Stomach (tissue), 8 donors: ENCODE measurements at regions not wholly inside any gene's neighbourhood (a gene's known extent, or its start where the extent isn't known, plus 50 kb on each side); places are given as distances from the start of the nearest gene placed in this dataset.

ENCODE experiments used
- DNase-seq, 2 donors: peaks; one replicate each; pipeline versions ENCODE4 v3.0.0 to v3.0.0-alpha.2; 2013 to 2019
- H3K27ac ChIP-seq, 5 donors: fragments of 200-600 bp in 4 of 5; sonication (generic) in 4 of 5; one replicate each; pipeline ENCODE4 v1.5.1; 2013 to 2019; ENCODE audit warnings: mild to moderate bottlenecking in 1 of 5, moderate library complexity in 1 of 5
- H3K27me3 ChIP-seq, 3 donors: fragments of 200-600 bp; sonication (generic); one replicate each; pipeline ENCODE4 v1.5.1; 2017 to 2019; ENCODE audit warnings: mixed run types in 1 of 3
- H3K36me3 ChIP-seq, 4 donors: fragments of 200-600 bp; sonication (generic); 1 replicate in 3 of 4; 2 replicates in 1 of 4; pipeline ENCODE4 v1.5.1; 2016 to 2019
- H3K4me1 ChIP-seq, 4 donors: fragments of 200-600 bp; sonication (generic); one replicate each; pipeline ENCODE4 v1.5.1; 2016 to 2019
- H3K4me3 ChIP-seq, 4 donors: fragments of 200-600 bp; sonication (generic) in 3 of 4; one replicate each; pipeline ENCODE4 v1.5.1; 2016 to 2019; ENCODE audit warnings: mild to moderate bottlenecking in 1 of 4
- H3K9me3 ChIP-seq, 4 donors: fragments of 200-600 bp; sonication (generic); one replicate each; pipeline ENCODE4 v1.5.1; 2016 to 2019
- EP300 ChIP-seq: sonication (generic); formaldehyde crosslinking; IDR thresholded peaks from one replicate; pipeline ENCODE4 v1.6.1; 2017; ENCODE audit warnings: antibody characterized with exemption
- POLR2A ChIP-seq, 4 donors: fragments of 450-650 bp; IDR thresholded peaks; one replicate each; pipeline ENCODE4 v1.6.1; 2016; ENCODE audit warnings: antibody characterized with exemption in 4 of 4, control low read depth in 2 of 4, mild to moderate bottlenecking in 1 of 4, moderate library complexity in 1 of 4
- POLR2AphosphoS5 ChIP-seq, 3 donors: sonication (generic); formaldehyde crosslinking; IDR thresholded peaks; one replicate each; pipeline ENCODE4 v1.6.1; 2016; ENCODE audit warnings: antibody characterized with exemption in 3 of 3
- WGBS, 5 donors: extraction: QIAGEN DNeasy Blood & Tissue Kit in 3 of 5; methylation state at CpG; one replicate each; pipeline versions ENCODE4 v1.1.5 to v1.1.7; 2013 to 2018; 5-methylcytosine and 5-hydroxymethylcytosine counted together
- intact Hi-C: fragments of 100-400 bp; cut with DNase I; formaldehyde crosslinking; loops from one replicate; pipeline ENCODE4 v1.15.1; 2023; ENCODE audit warnings: low total_unique reads
- TF ChIP-seq, protein P1 (sequence below), 7 experiments: fragments of 450-650 bp in 4 of 7; fragments of 200-600 bp in 3 of 7; sonication (generic) in 3 of 7; IDR thresholded peaks; one replicate each; pipeline ENCODE4 v1.5.1; 2016 to 2019; ENCODE audit warnings: antibody characterized with exemption in 7 of 7, control low read depth in 2 of 7, mild to moderate bottlenecking in 1 of 7
- donor health status: healthy with polysubstance abuse.
- donor health status: Bipolar disorder and iron deficiency.
- donor health status: healthy.

DNA sequence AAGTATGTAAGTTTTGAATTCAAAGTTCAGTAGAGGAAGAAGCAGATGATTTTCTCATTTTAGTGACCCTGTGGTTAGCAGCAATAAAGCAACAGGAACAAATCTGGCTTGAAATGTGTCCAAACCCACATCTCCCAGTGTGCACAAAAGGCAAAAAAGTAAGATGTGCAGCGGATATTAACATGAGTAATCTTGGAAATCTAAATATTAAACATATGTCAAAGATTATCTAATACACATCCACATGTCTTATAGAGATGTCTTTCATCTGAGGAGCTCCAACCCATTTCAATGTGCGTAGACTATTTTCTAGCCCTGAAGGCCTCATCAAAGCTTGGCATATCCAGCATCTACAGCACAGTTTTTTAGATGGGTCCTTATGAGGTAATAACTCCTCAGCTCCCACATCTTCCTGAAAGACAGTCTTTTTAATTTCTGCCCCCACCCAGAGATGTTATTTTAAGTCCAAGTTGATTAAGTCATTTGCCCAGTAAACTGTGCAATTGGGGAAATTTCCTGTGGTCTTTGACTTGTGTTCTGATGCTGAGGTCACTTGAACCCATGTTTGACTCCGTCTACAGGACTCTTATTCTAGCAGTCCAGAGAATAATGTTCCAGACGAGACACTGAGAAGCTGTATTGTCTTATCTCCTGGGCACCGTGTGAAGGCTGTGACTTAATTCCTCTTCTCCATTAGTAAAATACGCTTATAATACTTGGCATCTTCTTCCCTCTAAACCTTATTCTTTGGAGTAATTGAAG lies 73.7 kb downstream of the LMO4 start:
- no peak overlapping the region for H3K27ac ChIP-seq
- no peaks in the 10 kb centered on the region for H3K27me3 ChIP-seq
- no peaks in the 10 kb centered on the region for H3K4me1 ChIP-seq
- 74 to 90% (median 83%) methylated on average over 6 of the region's 6 CpGs for WGBS, 5 donors
- TF ChIP-seq, protein P1, sequence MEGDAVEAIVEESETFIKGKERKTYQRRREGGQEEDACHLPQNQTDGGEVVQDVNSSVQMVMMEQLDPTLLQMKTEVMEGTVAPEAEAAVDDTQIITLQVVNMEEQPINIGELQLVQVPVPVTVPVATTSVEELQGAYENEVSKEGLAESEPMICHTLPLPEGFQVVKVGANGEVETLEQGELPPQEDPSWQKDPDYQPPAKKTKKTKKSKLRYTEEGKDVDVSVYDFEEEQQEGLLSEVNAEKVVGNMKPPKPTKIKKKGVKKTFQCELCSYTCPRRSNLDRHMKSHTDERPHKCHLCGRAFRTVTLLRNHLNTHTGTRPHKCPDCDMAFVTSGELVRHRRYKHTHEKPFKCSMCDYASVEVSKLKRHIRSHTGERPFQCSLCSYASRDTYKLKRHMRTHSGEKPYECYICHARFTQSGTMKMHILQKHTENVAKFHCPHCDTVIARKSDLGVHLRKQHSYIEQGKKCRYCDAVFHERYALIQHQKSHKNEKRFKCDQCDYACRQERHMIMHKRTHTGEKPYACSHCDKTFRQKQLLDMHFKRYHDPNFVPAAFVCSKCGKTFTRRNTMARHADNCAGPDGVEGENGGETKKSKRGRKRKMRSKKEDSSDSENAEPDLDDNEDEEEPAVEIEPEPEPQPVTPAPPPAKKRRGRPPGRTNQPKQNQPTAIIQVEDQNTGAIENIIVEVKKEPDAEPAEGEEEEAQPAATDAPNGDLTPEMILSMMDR (IDR thresholded peaks at IDR 0.05) = no peak
- TF ChIP-seq POLR2AphosphoS5 (IDR thresholded peaks at IDR 0.05) (no peak), POLR2A (IDR thresholded peaks at IDR 0.05) (no peak), EP300 (no peak)
- no peak overlapping the region for H3K4me3 ChIP-seq
- no peak for DNase-seq
- H3K36me3 ChIP-seq = no peaks in the 10 kb centered on the region
- intact Hi-C loops = no loop called here
- no peaks in the 10 kb centered on the region for H3K9me3 ChIP-seq

DNA sequence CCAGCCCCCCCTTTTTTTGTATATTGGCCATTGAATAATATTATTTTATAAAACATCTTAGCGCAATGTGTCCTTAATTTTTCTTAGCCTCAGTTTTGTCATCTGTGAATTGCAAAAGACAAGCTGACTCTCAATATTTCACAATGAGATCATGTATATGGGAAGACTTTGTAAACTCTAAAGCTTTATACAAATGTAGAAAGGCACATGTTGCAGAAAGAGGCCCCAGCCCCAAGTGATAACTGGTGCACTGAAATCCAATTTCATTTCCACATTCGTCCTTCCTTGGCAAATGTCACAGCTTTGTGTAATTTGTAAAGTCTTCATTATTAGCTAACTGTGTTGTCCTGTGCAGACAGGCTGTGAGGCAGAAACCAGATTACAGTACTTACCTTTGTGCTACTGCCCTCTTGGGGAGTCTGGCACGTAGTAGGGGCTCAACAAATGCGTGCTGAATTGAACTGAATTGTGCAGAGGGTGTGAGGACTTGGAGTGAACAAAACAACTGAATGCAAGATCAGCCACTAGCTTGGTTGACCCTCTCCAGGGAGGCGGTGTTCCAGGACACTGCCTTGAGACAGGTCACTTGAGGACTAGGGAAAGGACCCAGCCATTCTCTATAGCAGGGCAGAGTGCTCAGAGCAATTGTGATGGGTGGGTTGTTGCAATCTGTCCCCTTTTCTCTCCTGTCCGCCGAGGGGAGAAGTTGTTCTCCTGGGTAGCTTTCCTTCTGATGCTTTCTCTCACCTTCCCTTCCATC lies 74.6 kb downstream of the LMO4 start:
- intact Hi-C loops = no loop called here
- Histone ChIP-seq H3K4me1 (no peaks in the 10 kb centered on the region), H3K4me3 (no peak overlapping the region), H3K9me3 (no peaks in the 10 kb centered on the region), H3K36me3 (no peaks in the 10 kb centered on the region), H3K27ac (no peak overlapping the region), H3K27me3 (no peaks in the 10 kb centered on the region)
- TF ChIP-seq POLR2A (IDR thresholded peaks at IDR 0.05) (no peak), EP300 (no peak), POLR2AphosphoS5 (IDR thresholded peaks at IDR 0.05) (no peak)
- TF ChIP-seq, protein P1 (IDR thresholded peaks at IDR 0.05) = no peak
- DNase-seq = no peak
- 76 to 90% (median 81%) methylated on average over 7 of the region's 7 CpGs for WGBS, 5 donors

DNA sequence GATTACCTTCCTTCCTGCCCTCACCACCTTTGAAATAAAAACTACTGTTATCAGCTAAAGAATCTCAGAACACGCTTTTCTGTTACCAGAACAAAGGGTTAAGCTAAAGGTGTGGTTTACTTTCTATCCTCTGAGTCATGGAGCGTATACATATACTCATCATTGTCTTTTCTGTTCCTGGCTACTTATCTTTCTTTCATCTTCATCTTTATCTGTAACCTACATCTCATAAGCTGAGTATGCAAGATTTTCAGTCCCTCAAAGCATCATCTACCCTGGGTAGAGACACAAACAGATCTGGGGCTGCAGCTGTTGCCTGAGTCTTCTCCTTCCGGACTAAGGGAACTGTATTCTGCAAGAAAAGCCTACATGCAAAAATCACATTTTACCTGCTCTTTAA lies 75.6 kb downstream of the LMO4 start:
- Histone ChIP-seq H3K36me3 (no peaks in the 10 kb centered on the region), H3K27me3 (no peaks in the 10 kb centered on the region), H3K4me1 (no peaks in the 10 kb centered on the region), H3K27ac (no peak overlapping the region), H3K9me3 (no peaks in the 10 kb centered on the region), H3K4me3 (no peak overlapping the region)
- TF ChIP-seq POLR2A (IDR thresholded peaks at IDR 0.05) = no peak
- TF ChIP-seq POLR2AphosphoS5 (IDR thresholded peaks at IDR 0.05) = no peak
- TF ChIP-seq EP300 = no peak
- 79 to 88% (median 83%) methylated on average over 3 of the region's 3 CpGs for WGBS, 5 donors
- DNase-seq = no peak
- intact Hi-C loops = no loop called here

DNA sequence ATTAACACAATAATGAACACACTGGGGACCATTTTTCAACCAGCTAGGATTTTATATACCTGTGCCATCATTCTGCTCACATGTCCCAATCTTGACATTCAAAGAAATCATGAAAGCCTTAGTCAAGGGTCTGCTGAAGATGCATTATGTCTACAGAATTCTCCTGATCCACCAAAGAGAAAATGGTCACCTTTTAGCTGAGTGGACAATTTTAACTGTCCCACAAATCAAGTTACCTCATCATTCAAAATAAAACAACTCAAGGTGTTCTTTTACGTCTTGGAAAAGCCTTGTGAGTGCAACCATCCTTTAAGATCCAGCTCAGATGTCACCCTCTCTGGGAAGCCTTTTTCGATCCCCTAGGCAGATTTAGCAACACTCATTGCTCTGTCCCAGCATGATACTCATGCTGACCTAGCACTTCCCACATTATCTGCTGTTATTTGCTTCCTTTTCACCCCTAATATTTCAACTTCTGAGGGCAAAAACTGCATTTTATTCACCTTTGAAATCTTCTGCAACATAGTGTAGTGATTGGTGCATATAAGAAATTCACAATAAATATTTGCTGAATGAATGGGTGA lies 80.1 kb downstream of the LMO4 start:
- Histone ChIP-seq H3K36me3 (no peaks in the 10 kb centered on the region), H3K9me3 (no peaks in the 10 kb centered on the region), H3K4me3 (no peak overlapping the region), H3K27me3 (no peaks in the 10 kb centered on the region), H3K27ac (no peak overlapping the region), H3K4me1 (no peaks in the 10 kb centered on the region)
- no peak for DNase-seq
- intact Hi-C loops = no loop called here
- WGBS, 5 donors = 81 to 89% (median 82%) methylated on average over 2 of the region's 2 CpGs
- no peak for TF ChIP-seq POLR2A (IDR thresholded peaks at IDR 0.05)
- no peak for TF ChIP-seq EP300
- TF ChIP-seq, protein P1 (IDR thresholded peaks at IDR 0.05) = no peak
- no peak for TF ChIP-seq POLR2AphosphoS5 (IDR thresholded peaks at IDR 0.05)
